Gastroesophageal sphincter (tissue), 4 donors: ENCODE measurements at regions not wholly inside any gene's neighbourhood (a gene's known extent, or its start where the extent isn't known, plus 50 kb on each side); places are given as distances from the start of the nearest gene placed in this dataset.

Experiments
- ATAC-seq: fragments of 150-250 bp; one replicate; pipeline ENCODE4 v1.9.1; 2016; ENCODE audit warnings: mild to moderate bottlenecking, moderate library complexity
- H3K27ac ChIP-seq, 4 donors: fragments of 200-600 bp; sonication (generic) in 3 of 4; 1 replicate in 3 of 4; 2 replicates in 1 of 4; pipeline ENCODE4 v1.5.1; 2016 to 2019
- H3K27me3 ChIP-seq: fragments of 200-600 bp; sonication (generic); one replicate; pipeline ENCODE4 v1.5.1; 2019
- H3K36me3 ChIP-seq, 2 donors: fragments of 200-600 bp; sonication (generic); one replicate each; pipeline ENCODE4 v1.5.1; 2019; ENCODE audit warnings: control low read depth in 1 of 2
- H3K4me1 ChIP-seq, 3 donors: fragments of 200-600 bp; sonication (generic); 1 replicate in 2 of 3; 2 replicates in 1 of 3; pipeline ENCODE4 v1.5.1; 2016 to 2019; ENCODE audit warnings: control low read depth in 2 of 3
- H3K4me3 ChIP-seq, 2 donors: fragments of 200-600 bp; sonication (generic); one replicate each; pipeline ENCODE4 v1.5.1; 2019; ENCODE audit warnings: mild to moderate bottlenecking in 1 of 2, moderate library complexity in 1 of 2
- H3K9me3 ChIP-seq, 3 donors: fragments of 200-600 bp; sonication (generic); one replicate each; pipeline ENCODE4 v1.5.1; 2017 to 2019; ENCODE audit warnings: control low read depth in 2 of 3
- CTCF ChIP-seq, 4 experiments: fragments of 200-600 bp in 2 of 4; fragments of 450-650 bp in 2 of 4; sonication (generic) in 1 of 4; IDR thresholded peaks; one replicate each; pipeline ENCODE4 v1.5.1; 2017 to 2019; ENCODE audit warnings: antibody characterized with exemption in 4 of 4, mild to moderate bottlenecking in 2 of 4, moderate library complexity in 2 of 4
- EP300 ChIP-seq: sonication (generic); formaldehyde crosslinking; IDR thresholded peaks from one replicate; pipeline ENCODE4 v1.6.1; 2017; ENCODE audit warnings: antibody characterized with exemption, mild to moderate bottlenecking
- POLR2A ChIP-seq, 2 donors: fragments of 450-650 bp; IDR thresholded peaks; one replicate each; pipeline ENCODE4 v1.6.1; 2017; ENCODE audit warnings: antibody characterized with exemption in 2 of 2, mild to moderate bottlenecking in 2 of 2, moderate library complexity in 1 of 2
- POLR2AphosphoS5 ChIP-seq: sonication (generic); formaldehyde crosslinking; IDR thresholded peaks from one replicate; pipeline ENCODE4 v1.6.1; 2017; ENCODE audit warnings: antibody characterized with exemption
- WGBS, 2 donors: methylation state at CpG; one replicate each; pipeline ENCODE4 v1.1.5; 2018; ENCODE audit warnings: low coverage in 1 of 2; 5-methylcytosine and 5-hydroxymethylcytosine counted together

- Histone ChIP-seq H3K27me3 (no peaks in the 10 kb centered on the region), H3K27ac (no peak overlapping the region), H3K4me3 (no peak overlapping the region), H3K9me3 (no peaks in the 10 kb centered on the region), H3K36me3 (no peaks in the 10 kb centered on the region), H3K4me1 (no peaks in the 10 kb centered on the region)
- TF ChIP-seq CTCF (IDR thresholded peaks at IDR 0.05) (no peak), POLR2A (IDR thresholded peaks at IDR 0.05) (no peak)
- ATAC-seq, result no peak
- 29 to 56% methylated on average over 1 of the region's 1 CpG for WGBS, 2 donors
Observed at GRCh38 chr6:66699385-66699784, 992.4 kb upstream of the EYS start.

GRCh38 chr6:66689608-66690007, 982.6 kb upstream of the EYS start:
- no peak for ATAC-seq
- Histone ChIP-seq H3K4me3 (no peak overlapping the region), H3K9me3 (no peaks in the 10 kb centered on the region), H3K36me3 (no peaks in the 10 kb centered on the region), H3K27ac (no peak overlapping the region), H3K27me3 (no peaks in the 10 kb centered on the region), H3K4me1 (no peaks in the 10 kb centered on the region)
- TF ChIP-seq CTCF (IDR thresholded peaks at IDR 0.05), result no peak
- TF ChIP-seq POLR2A (IDR thresholded peaks at IDR 0.05), result no peak
- TF ChIP-seq EP300, result no peak
- no peak for TF ChIP-seq POLR2AphosphoS5
- WGBS, 2 donors, result 88 to 92% methylated on average over 4 of the region's 4 CpGs

GRCh38 chr6:66687611-66688140, 980.6 kb upstream of the EYS start:
- 30 to 46% methylated on average over 3 of the region's 3 CpGs for WGBS, 2 donors
- ATAC-seq, result no peak

GRCh38 chr6:66675906-66676305, 968.9 kb upstream of the EYS start:
- WGBS, 2 donors, result 66 to 84% methylated on average over 3 to 5 of the region's 5 CpGs
- no peaks in the 10 kb centered on the region for H3K9me3 ChIP-seq

More at GRCh38 chr6:66687611-66688140, 980.6 kb upstream of the EYS start:
- TF ChIP-seq POLR2A (IDR thresholded peaks at IDR 0.05) (no peak), POLR2AphosphoS5 (no peak), EP300 (no peak), CTCF (IDR thresholded peaks at IDR 0.05) (no peak)
- Histone ChIP-seq H3K9me3 (no peaks in the 10 kb centered on the region), H3K27ac (no peak overlapping the region), H3K36me3 (no peaks in the 10 kb centered on the region), H3K4me1 (no peaks in the 10 kb centered on the region), H3K27me3 (no peaks in the 10 kb centered on the region), H3K4me3 (no peak overlapping the region)

More at GRCh38 chr6:66675906-66676305, 968.9 kb upstream of the EYS start:
- no peak for ATAC-seq
- no peak overlapping the region for H3K27ac ChIP-seq
- H3K4me3 ChIP-seq, result no peak overlapping the region
- no peaks in the 10 kb centered on the region for H3K36me3 ChIP-seq
- no peak for TF ChIP-seq CTCF (IDR thresholded peaks at IDR 0.05)
- no peak for TF ChIP-seq POLR2AphosphoS5
- no peaks in the 10 kb centered on the region for H3K4me1 ChIP-seq
- H3K27me3 ChIP-seq, result no peaks in the 10 kb centered on the region
